NOMO-1 (cell line): ENCODE measurements at regions not wholly inside any gene's neighbourhood (a gene's known extent, or its start where the extent isn't known, plus 50 kb on each side); places are given as distances from the start of the nearest gene placed in this dataset.

Source experiments
- DNase-seq, 2 experiments: peaks; one replicate each; lab custom pipeline; 2025; ENCODE audit not compliant: unreplicated experiment in 2 of 2; lab: John Stamatoyannopoulos, UW

- DNase-seq: no peak
Measured at GRCh38 chr2:103921161-103921560, 932.8 kb upstream of the POU3F3 start.

- DNase-seq: no peak
Measured at GRCh38 chr2:103942199-103942598, 911.7 kb upstream of the POU3F3 start.

DNA sequence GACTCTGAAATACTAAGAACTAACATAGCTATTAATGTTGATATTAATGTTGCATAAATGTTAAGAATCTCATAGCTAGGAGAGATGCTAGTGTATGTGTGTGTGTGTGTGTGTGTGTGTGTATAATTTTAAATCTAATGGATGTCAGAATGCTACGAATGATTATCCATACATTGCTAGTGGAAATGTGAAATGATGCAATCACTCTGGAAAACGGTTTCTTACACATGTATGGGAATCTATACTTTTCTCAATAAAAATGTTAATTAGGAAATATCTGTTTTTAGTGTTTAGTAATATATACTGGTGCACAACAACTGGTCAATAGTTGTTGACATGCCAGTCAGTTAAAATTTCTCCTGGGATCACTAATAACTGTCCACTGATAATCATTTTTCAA lies 908.8 kb upstream of the POU3F3 start:
- DNase-seq: no peak

DNA sequence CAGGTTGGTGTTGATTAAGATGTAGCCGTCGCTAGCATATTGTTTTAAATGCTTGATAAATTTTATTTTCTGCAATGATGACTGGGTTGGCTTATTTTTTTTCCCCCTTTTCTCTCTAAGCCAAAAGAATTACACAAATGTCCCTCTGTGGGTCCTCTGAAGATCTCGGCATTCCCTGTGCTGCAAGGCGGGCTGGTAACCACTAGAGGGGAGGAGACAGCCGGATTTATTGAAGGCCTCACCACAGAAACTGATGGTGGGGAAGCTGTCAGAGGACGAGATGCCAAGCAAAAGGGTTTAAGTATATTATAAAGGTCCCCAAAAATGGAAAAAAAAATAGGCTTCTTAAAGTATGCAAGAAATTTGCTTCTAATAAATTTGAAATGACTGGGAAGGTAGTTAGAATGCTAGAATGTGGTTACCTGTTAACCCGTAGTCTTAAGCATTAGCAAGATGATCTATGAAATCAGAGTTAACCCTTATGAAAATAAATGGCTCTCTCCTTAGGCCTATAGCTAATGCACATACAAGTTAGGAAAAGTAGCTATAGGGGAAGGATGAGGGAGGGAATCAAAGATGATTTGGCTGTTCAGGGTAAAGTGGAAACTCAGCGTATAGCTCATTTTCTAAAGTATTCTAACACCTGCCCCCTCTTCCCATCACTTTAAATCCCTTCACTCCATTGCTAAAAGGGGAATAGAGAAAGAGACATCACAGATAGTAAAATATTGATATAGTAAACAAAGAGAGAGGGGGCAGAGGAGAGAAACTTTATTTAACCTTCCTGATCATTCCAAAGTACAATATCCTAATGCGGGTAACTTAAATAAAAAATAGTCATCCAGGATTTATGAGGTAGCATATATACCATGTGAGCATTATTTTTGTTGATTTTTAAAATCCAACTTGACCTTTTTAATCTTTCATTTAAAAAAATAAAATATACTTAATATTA lies 894.5 kb upstream of the POU3F3 start:
- no peak for DNase-seq

DNA sequence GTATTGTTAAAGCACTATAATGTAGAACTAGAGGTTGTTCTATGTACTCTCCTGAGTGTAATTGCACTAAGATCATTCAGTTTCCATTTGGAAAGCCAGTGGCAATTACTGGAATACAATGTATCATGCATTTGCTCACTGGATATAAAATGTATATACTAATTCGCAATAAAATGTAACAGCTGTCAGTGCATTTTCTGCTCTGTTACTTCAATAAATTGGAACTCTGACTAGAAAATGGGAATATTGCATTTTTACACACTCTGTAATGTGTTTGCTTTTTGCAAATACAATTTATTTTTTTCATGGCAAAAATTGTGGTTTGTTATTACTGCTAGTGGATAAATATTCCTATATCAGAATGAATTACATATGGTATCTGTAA lies 893.8 kb upstream of the POU3F3 start:
- no peak for DNase-seq

- no peak for DNase-seq
Measured at GRCh38 chr2:103960951-103961350, 893.0 kb upstream of the POU3F3 start.

DNA sequence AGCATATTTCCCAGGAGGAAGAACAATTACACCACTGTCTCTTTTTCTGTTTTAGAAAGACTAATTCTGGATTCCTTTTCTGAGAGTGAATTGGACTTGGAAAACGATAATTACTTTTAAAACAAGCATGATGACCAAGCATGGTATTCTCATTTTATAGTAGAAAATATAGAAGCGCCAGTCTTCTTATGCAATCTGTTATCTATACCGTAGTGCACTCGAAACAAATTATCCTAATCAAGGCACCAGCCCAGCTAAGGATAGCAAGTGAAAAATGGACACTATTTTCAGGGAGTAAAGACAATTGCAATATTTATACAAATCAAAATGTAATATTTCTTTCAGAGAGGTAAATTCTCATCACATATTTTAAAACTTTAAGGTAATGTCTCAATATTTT lies 892.1 kb upstream of the POU3F3 start:
- no peak for DNase-seq

DNA sequence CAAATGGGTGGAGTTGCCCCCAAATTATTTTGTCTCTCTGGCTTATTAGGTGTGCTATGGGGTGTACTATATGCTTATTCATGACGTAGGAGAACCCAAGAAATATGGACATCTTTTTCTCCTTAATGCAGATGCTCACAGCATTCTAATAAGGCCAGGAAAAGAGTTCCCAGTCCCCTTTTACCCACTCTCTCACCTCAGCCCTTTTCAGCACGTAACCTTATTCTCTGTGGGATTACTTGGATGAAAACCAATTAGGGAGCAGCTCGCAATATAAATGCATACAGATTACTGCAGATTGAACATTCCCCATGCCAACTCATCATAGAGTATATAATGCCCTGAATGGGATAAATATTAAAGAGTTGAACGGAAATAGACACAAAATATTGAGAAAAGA lies 891.2 kb upstream of the POU3F3 start:
- DNase-seq: no peak

DNA sequence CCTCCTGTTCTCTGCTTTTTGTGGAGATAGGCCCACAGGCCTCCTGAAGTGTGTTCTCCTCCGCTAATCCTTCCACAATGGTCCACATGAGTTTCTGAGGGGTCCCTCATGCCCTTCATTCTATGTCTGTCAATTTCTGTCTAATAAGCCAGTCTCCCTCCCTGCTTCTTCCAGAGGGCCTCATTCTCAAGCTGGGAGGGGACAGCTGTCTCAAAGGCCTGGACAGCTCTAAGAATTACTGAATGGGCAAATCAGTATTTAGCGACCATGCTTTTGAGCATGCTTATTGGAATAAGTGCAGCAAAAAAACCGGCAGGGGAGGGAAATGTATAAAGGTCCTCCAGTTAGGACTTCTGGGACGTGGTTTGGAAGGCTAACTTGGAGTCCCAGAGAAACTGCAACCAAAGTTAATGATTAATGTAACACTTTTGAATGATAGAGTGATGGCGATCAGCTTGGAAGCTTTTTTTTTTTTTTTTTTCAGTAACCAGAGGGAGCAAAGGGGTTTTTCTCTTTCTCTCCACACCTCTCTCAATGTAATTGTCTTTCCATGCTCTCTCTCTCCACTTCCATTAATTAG lies 890.7 kb upstream of the POU3F3 start:
- DNase-seq: no peak

DNA sequence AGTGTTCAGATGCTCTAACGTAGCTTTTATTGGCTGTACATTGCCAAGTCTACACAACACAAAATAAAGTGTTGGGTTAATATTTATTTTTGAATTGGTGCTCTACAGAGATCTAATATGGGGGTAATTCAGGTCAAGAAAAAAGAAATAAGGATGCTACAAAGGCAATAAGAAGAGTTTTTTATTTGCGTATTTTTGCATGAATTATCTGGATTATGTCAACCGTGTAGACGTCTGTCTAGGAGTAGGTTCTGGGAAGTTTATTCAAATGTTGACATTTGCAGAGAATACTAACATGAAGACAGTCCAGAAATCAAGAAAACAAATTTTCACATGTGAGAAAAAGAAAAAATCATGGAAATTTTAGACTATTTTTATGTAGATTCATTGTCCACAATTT lies 876.7 kb upstream of the POU3F3 start:
- DNase-seq: no peak

- no peak for DNase-seq
Measured at GRCh38 chr2:103977668-103978067, 876.2 kb upstream of the POU3F3 start.

GRCh38 chr2:103980401-103980800 lies 873.5 kb upstream of the POU3F3 start:
- DNase-seq: no peak

DNA sequence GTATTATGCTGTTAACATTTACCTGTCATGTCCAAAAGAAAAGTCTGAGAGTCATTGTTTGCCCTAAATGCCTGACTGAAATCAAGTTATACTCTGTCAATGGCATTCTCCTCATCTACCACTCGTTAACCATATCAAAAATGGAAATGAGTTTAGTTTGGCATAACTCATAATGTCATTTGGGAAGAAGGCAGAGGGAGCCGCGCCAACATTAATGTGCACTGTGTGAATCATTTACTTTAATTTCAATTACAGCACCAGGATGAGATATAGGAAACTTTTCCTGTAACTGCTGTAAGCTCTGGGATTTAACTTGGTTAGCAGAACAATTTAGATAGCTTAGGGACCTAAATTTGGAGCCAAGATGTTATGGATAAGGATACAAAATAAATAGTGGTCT lies 871.2 kb upstream of the POU3F3 start:
- no peak for DNase-seq

DNA sequence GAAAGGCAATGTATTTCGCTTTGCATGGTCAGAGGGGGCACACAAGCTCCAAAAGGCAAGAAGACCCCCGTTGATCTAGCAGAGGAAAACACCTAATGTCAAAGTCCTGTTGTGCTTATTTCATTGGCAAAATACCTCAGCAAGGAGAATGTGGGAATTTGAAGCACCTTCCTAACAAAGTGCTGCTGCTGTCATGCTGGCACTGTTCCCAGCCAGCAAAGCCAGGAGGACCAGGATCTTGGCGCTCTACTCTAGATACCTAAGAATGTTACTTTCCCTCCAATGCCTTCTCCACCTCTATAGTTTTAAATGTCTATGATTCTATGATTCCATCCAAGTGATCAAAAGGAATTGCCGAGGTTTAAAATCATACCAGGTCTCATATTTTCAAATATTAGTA lies 867.9 kb upstream of the POU3F3 start:
- DNase-seq: no peak

DNA sequence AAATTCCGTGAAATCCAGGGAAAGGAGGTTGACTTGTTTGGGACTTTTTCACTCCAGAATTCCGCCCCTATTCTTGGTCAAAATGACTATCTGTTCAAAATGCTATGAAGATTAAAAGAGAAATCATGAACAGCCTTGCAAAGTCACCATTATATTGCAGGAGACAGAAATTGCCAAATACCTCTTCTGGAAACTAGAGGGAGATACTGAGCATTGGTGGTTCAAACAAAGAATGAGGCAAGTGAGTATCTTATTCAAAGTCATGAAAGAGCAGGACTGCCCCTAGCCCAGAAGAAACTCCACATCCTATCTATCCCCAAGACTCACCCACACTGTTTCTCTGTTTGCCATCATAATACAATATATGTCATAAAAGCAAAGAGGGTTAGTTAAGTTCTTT lies 862.3 kb upstream of the POU3F3 start:
- no peak for DNase-seq

- no peak for DNase-seq
Measured at GRCh38 chr2:104004821-104005220, 849.1 kb upstream of the POU3F3 start.

DNA sequence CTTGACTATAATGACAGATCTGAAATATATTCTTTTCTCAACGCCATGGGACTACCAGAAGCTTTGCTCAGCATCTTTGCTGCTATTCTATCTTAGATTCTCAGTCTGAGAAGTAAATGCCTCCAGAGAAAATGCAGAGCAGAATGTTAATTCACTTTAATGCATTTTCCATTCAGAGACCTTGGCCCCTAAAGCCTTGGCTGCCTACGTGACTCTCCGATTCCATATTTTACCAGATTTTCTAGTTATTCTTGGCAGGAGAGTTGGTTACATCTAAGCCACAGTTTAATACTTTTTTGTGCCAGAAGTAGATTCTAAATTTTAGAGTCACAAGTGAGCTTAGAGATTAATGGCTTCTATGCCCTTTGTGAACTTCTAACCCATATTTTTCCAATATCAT lies 837.1 kb upstream of the POU3F3 start:
- DNase-seq: no peak

- no peak for DNase-seq
Measured at GRCh38 chr2:104023306-104023705, 830.6 kb upstream of the POU3F3 start.

GRCh38 chr2:104023765-104024164 lies 830.1 kb upstream of the POU3F3 start:
- no peak for DNase-seq

DNA sequence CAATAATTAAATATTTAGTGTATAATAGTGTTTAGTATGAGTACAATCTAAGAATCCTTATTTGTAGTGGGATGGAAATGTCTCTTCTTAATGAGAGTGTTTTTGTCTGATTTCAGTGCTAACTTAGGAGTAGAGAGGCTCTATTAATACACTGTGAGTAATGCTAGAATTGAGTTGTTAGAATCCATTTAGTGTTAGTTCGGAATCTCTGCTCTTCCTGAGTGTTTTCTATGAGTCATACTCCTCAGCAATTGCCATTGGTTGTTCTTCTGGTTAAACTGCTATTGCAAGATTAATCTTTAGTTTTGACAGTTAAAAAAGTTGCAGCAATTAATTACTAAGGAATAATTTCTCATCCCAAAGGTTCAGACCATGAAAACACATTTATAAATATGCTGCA lies 828.6 kb upstream of the POU3F3 start:
- no peak for DNase-seq

- no peak for DNase-seq
Measured at GRCh38 chr2:104026725-104027124, 827.2 kb upstream of the POU3F3 start.

GRCh38 chr2:104027321-104027720 lies 826.6 kb upstream of the POU3F3 start:
- DNase-seq: no peak
